Calu3 (cell line): ENCODE measurements at regions not wholly inside any gene's neighbourhood (a gene's known extent, or its start where the extent isn't known, plus 50 kb on each side); places are given as distances from the start of the nearest gene placed in this dataset.

ENCODE experiments used
- BruUV-seq: library from RNA; stranded (reverse); fragments of 400-500 nt; replicated peaks from 2 replicates; lab custom pipeline; 2021; lab: Mats Ljungman, UMichigan
- CTCF ChIA-PET: fragments of 300-600 bp; sonication (Branson Sonifier 250); formaldehyde crosslinking; loops from one replicate; lab custom pipeline; 2022; ENCODE audit warnings: antibody characterized with exemption; lab: Charles Lee
- DNase-seq: peaks from one replicate; pipeline ENCODE4 v3.0.0; 2022
- H3K27ac Mint-ChIP-seq: one replicate; pipeline ENCODE4 v1.8.0; 2022; ENCODE audit warnings: mixed read lengths; ENCODE audit not compliant: unreplicated experiment
- H3K27me3 Mint-ChIP-seq: one replicate; pipeline ENCODE4 v1.8.0; 2022; ENCODE audit warnings: mixed read lengths; ENCODE audit not compliant: unreplicated experiment
- H3K36me3 Mint-ChIP-seq: one replicate; pipeline ENCODE4 v1.8.0; 2022; ENCODE audit warnings: mild to moderate bottlenecking, moderate library complexity, mixed read lengths; ENCODE audit not compliant: insufficient read depth, unreplicated experiment
- H3K4me1 Mint-ChIP-seq: one replicate; pipeline ENCODE4 v1.8.0; 2022; ENCODE audit warnings: mild to moderate bottlenecking, low read depth, mixed read lengths; ENCODE audit not compliant: unreplicated experiment
- H3K4me3 Mint-ChIP-seq: one replicate; pipeline ENCODE4 v1.8.0; 2022; ENCODE audit warnings: mild to moderate bottlenecking, low read depth, moderate library complexity, mixed read lengths; ENCODE audit not compliant: unreplicated experiment
- H3K9me3 Mint-ChIP-seq: one replicate; pipeline ENCODE4 v1.8.0; 2022; ENCODE audit warnings: low read depth, mixed read lengths; ENCODE audit not compliant: unreplicated experiment
- intact Hi-C: fragments of 100-400 bp; cut with micrococcal nuclease; formaldehyde crosslinking; loops from one replicate; pipeline ENCODE4 v1.10.0; 2022; ENCODE audit not compliant: unreplicated experiment
- TF ChIP-seq, protein P1 (sequence below): fragments of 200-600 bp; IDR thresholded peaks from one replicate; pipeline ENCODE4 v1.8.0; 2022; ENCODE audit warnings: antibody characterized with exemption; ENCODE audit not compliant: unreplicated experiment

DNA sequence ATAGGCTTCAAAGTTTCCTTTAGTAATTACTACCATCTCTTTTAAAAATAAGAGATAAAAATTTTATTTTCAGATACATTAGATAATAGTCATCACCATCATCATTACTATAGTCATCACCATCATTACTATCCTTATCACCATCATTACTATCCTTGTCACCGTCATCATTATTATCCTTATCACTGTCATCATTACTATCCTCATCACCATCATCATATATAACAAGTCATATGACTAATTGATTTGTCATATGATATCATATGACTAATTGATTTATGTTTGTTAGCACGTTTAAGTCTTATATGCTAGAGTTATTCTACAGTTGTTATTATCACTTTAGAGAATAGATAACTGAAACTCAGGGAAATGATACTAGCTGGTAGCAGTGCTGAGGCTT lies 382.1 kb upstream of the CDH18 start:
- TF ChIP-seq, protein P1, sequence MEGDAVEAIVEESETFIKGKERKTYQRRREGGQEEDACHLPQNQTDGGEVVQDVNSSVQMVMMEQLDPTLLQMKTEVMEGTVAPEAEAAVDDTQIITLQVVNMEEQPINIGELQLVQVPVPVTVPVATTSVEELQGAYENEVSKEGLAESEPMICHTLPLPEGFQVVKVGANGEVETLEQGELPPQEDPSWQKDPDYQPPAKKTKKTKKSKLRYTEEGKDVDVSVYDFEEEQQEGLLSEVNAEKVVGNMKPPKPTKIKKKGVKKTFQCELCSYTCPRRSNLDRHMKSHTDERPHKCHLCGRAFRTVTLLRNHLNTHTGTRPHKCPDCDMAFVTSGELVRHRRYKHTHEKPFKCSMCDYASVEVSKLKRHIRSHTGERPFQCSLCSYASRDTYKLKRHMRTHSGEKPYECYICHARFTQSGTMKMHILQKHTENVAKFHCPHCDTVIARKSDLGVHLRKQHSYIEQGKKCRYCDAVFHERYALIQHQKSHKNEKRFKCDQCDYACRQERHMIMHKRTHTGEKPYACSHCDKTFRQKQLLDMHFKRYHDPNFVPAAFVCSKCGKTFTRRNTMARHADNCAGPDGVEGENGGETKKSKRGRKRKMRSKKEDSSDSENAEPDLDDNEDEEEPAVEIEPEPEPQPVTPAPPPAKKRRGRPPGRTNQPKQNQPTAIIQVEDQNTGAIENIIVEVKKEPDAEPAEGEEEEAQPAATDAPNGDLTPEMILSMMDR = no peak
- Mint-ChIP-seq H3K4me3 (no peak overlapping the region), H3K27ac (no peak overlapping the region), H3K27me3 (no peaks in the 10 kb centered on the region), H3K4me1 (peaks cover 8% of the 10 kb centered on the region), H3K36me3 (no peaks in the 10 kb centered on the region), H3K9me3 (peaks cover 6% of the 10 kb centered on the region)
- no TSS peak for BruUV-seq
- intact Hi-C loops = no loop called here
- DNase-seq = no peak
- CTCF ChIA-PET = no interaction called here

DNA sequence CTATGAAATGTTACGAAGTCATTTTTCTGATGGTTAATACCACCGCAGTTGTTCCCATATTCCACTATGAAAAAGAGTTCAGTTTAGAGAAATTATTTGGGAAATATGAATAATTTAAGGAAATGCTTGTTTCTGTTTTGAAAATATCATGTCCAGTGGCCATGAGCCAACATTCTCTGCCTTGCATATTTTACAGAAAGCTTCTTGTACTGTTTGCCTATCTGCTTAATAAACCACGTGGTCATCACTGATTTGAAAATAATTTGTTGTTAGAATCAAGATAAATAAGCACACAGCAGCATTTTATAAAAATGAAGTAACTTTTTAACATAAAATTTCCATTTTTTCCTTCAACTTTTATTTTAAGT lies 381.5 kb upstream of the CDH18 start:
- H3K4me1 Mint-ChIP-seq = peaks cover 8% of the 10 kb centered on the region
- CTCF ChIA-PET = no interaction called here
- no peaks in the 10 kb centered on the region for H3K36me3 Mint-ChIP-seq
- no peak overlapping the region for H3K27ac Mint-ChIP-seq
- no TSS peak for BruUV-seq
- DNase-seq = no peak
- peaks cover 6% of the 10 kb centered on the region for H3K9me3 Mint-ChIP-seq
- TF ChIP-seq, protein P1 = no peak
- intact Hi-C loops = no loop called here
- H3K4me3 Mint-ChIP-seq = no peak overlapping the region
- H3K27me3 Mint-ChIP-seq = no peaks in the 10 kb centered on the region

DNA sequence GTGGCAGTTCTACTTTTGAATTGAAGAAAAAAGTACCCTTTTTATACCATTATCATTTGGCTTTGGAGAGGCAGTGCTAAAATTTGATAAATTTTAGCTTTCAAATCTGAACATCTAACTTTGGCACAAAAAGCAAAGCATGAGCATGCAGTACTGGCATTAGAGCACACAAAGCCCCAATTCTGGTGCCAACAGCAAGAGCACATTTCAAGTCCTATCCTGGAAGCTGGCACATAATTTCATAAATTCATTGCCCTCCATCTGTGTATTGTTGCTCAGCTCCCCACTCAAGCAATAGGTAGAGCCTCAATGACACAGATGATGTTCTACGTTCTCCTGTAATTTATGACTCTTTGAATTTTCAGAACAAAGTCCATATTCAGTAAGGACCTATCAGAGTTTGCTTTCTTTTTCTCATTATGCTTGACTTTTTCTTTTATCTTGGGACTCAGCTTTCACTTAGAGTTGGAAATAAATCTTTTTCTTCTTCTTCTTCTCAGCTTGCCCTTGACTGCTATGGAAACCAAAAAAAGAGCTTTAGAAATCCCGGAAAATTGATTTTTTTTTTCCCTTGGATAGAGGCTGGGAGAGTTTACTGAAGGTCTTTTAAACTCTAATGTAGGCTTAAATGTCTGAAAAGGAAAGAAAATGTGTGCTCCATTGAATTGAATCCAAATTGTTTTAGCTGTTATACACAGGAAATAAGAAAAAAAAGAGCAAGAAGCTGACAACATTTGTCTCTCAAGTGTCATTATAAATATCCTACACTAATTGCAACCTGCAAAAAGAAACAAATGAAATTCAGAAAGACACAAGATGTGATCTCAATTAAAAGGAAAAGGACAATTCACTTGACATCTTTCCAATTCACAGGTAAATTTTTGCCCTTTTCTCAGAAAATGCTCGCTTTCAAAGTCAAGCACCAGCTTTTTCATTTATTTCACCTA lies 380.8 kb upstream of the CDH18 start:
- Mint-ChIP-seq H3K9me3 (peaks cover 6% of the 10 kb centered on the region), H3K36me3 (no peaks in the 10 kb centered on the region), H3K4me3 (no peak overlapping the region), H3K4me1 (peaks cover 8% of the 10 kb centered on the region), H3K27ac (no peak overlapping the region), H3K27me3 (no peaks in the 10 kb centered on the region)
- TF ChIP-seq, protein P1 = no peak
- no TSS peak for BruUV-seq
- CTCF ChIA-PET = no interaction called here
- intact Hi-C loops = no loop called here
- no peak for DNase-seq

DNA sequence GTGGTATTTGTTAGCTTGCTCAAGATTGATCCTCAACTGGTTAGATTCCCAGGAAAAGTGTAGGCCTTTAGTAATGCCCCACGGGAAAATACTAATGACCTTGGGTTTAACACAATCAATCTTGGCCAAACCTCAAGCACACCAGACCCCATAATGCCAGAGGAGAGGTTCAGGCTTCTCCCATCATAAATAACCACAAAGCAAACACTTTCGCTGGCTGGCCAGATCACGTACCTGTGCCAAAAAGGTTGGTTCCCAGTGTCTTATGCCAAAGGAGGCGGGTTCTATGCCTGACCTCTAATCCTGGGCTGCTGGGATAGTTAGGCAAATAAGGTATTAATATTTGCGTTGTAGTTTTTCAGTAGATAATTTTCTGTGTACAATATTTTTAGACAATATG lies 379.2 kb upstream of the CDH18 start:
- H3K36me3 Mint-ChIP-seq = no peaks in the 10 kb centered on the region
- H3K4me3 Mint-ChIP-seq = no peak overlapping the region
- no TSS peak for BruUV-seq
- TF ChIP-seq, protein P1 = no peak
- CTCF ChIA-PET = no interaction called here
- no peak overlapping the region for H3K27ac Mint-ChIP-seq
- no peaks in the 10 kb centered on the region for H3K27me3 Mint-ChIP-seq
- peak; percentile 10 for DNase-seq
- peaks cover 6% of the 10 kb centered on the region for H3K9me3 Mint-ChIP-seq
- intact Hi-C loops = no loop called here
- H3K4me1 Mint-ChIP-seq = peaks cover 8% of the 10 kb centered on the region
